H9 (cell line): ENCODE measurements at regions not wholly inside any gene's neighbourhood (a gene's known extent, or its start where the extent isn't known, plus 50 kb on each side); places are given as distances from the start of the nearest gene placed in this dataset.

Source experiments
- DNase-seq: peaks from one replicate; pipeline ENCODE4 v3.0.0-alpha.2; 2017
- H2AFZ ChIP-seq: one replicate; pipeline ENCODE4 v1.6.1; 2013; ENCODE audit warnings: mild to moderate bottlenecking, low read length, control low read depth, moderate library complexity
- H2AK5ac ChIP-seq: 2 replicates; pipeline ENCODE4 v1.6.1; 2013; ENCODE audit warnings: low read length, control low read depth, mixed read lengths; ENCODE audit not compliant: insufficient read length
- H2BK120ac ChIP-seq: one replicate; pipeline ENCODE4 v1.6.1; 2013; ENCODE audit warnings: low read depth, mild to moderate bottlenecking, low read length, control low read depth, inconsistent platforms; ENCODE audit not compliant: poor library complexity, severe bottlenecking
- H2BK12ac ChIP-seq: 2 replicates; pipeline ENCODE4 v1.6.1; 2013; ENCODE audit warnings: low read length, control low read depth, mixed read lengths, low read depth; ENCODE audit not compliant: insufficient read length
- H2BK15ac ChIP-seq: 2 replicates; pipeline ENCODE4 v1.6.1; 2013; ENCODE audit warnings: low read depth, low read length, control low read depth
- H2BK20ac ChIP-seq: one replicate; pipeline ENCODE4 v1.6.1; 2013; ENCODE audit warnings: low read depth, mild to moderate bottlenecking, low read length, control low read depth, inconsistent platforms; ENCODE audit not compliant: poor library complexity, severe bottlenecking
- H2BK5ac ChIP-seq: 2 replicates; pipeline ENCODE4 v1.6.1; 2013; ENCODE audit warnings: low read length, control low read depth, mixed read lengths; ENCODE audit not compliant: insufficient read length
- H3K14ac ChIP-seq: 2 replicates; pipeline ENCODE4 v1.6.1; 2013; ENCODE audit warnings: low read length, control low read depth; ENCODE audit not compliant: insufficient read depth
- H3K18ac ChIP-seq: 2 replicates; pipeline ENCODE4 v1.6.1; 2013; ENCODE audit warnings: low read depth, mild to moderate bottlenecking, mixed read lengths, low read length, control low read depth; ENCODE audit not compliant: insufficient read length
- H3K23ac ChIP-seq: 2 replicates; pipeline ENCODE4 v1.6.1; 2013; ENCODE audit warnings: low read length, control low read depth, mixed read lengths, low read depth; ENCODE audit not compliant: insufficient read length
- H3K23me2 ChIP-seq: 2 replicates; pipeline ENCODE4 v1.6.1; 2013; ENCODE audit warnings: low read depth, mild to moderate bottlenecking, mixed read lengths, low read length, control low read depth; ENCODE audit not compliant: insufficient read length, poor library complexity, severe bottlenecking
- H3K27ac ChIP-seq: 2 replicates; pipeline ENCODE4 v1.5.1; 2013; ENCODE audit warnings: low read length, control low read depth, mixed read lengths, low read depth; ENCODE audit not compliant: insufficient read length
- H3K27me3 ChIP-seq: 2 replicates; pipeline ENCODE4 v1.6.1; 2013; ENCODE audit warnings: low read length, control low read depth, inconsistent platforms; ENCODE audit not compliant: insufficient read depth
- H3K4ac ChIP-seq: 2 replicates; pipeline ENCODE4 v1.6.1; 2013; ENCODE audit warnings: low read depth, mild to moderate bottlenecking, control low read depth, inconsistent platforms, low read length, moderate library complexity
- H3K4me1 ChIP-seq: 2 replicates; pipeline ENCODE4 v1.6.1; 2013; ENCODE audit warnings: low read length, control low read depth, inconsistent platforms; ENCODE audit not compliant: insufficient read depth
- H3K4me2 ChIP-seq: 2 replicates; pipeline ENCODE4 v1.6.1; 2013; ENCODE audit warnings: low read length, control low read depth, mixed read lengths; ENCODE audit not compliant: insufficient read length, insufficient read depth
- H3K56ac ChIP-seq: 2 replicates; pipeline ENCODE4 v1.6.1; 2013; ENCODE audit warnings: low read depth, mild to moderate bottlenecking, mixed read lengths, low read length, control low read depth; ENCODE audit not compliant: insufficient read length
- H3K79me1 ChIP-seq: 2 replicates; pipeline ENCODE4 v1.6.1; 2013; ENCODE audit warnings: low read depth, mild to moderate bottlenecking, moderate library complexity, low read length, control low read depth, inconsistent platforms; ENCODE audit not compliant: insufficient read depth, poor library complexity, severe bottlenecking
- H3K79me2 ChIP-seq: 2 replicates; pipeline ENCODE4 v1.6.1; 2013; ENCODE audit warnings: low read length, control low read depth, inconsistent platforms; ENCODE audit not compliant: insufficient read depth
- H3K9ac ChIP-seq: 2 replicates; pipeline ENCODE4 v1.6.1; 2013; ENCODE audit warnings: low read length, control low read depth, mixed read lengths; ENCODE audit not compliant: insufficient read length; ENCODE audit errors: extremely low read depth
- H3K9me3 ChIP-seq: one replicate; pipeline ENCODE4 v1.6.1; 2013; ENCODE audit warnings: low read depth, low read length, inconsistent platforms; ENCODE audit not compliant: control insufficient read depth
- H3T11ph ChIP-seq: one replicate; pipeline ENCODE4 v1.6.1; 2013; ENCODE audit warnings: mild to moderate bottlenecking, low read length, control low read depth, inconsistent platforms
- H4K20me1 ChIP-seq: one replicate; pipeline ENCODE4 v1.6.1; 2013; ENCODE audit not compliant: control insufficient read depth, insufficient read length, insufficient read depth
- H4K5ac ChIP-seq: 2 replicates; pipeline ENCODE4 v1.6.1; 2013; ENCODE audit warnings: low read depth, mild to moderate bottlenecking, mixed read lengths, low read length, control low read depth; ENCODE audit not compliant: insufficient read length
- H4K8ac ChIP-seq: replicated peaks from 2 replicates; pipeline ENCODE4 v1.6.1; 2013; ENCODE audit warnings: low read length, control low read depth, mixed read lengths, low read depth; ENCODE audit not compliant: insufficient read length
- H4K91ac ChIP-seq: 2 replicates; pipeline ENCODE4 v1.6.1; 2013; ENCODE audit warnings: low read depth, mild to moderate bottlenecking, moderate library complexity, mixed read lengths, low read length, control low read depth; ENCODE audit not compliant: insufficient read length
- H3K27ac Mint-ChIP-seq, 3 experiments: 2 replicates in 2 of 3; 3 replicates in 1 of 3; pipeline ENCODE4 v1.8.0; 2020 to 2021; ENCODE audit warnings: mixed read lengths in 3 of 3, mild to moderate bottlenecking in 1 of 3, moderate library complexity in 1 of 3
- H3K27me3 Mint-ChIP-seq: 2 replicates; pipeline ENCODE4 v1.8.0; 2021; ENCODE audit warnings: low read depth, mild to moderate bottlenecking, moderate library complexity, mixed read lengths
- H3K36me3 Mint-ChIP-seq, 3 experiments: 2 replicates in 2 of 3; 3 replicates in 1 of 3; pipeline ENCODE4 v1.8.0; 2020 to 2021; ENCODE audit warnings: low read depth in 3 of 3, mixed read lengths in 3 of 3; ENCODE audit not compliant: insufficient read depth in 1 of 3
- H3K4me1 Mint-ChIP-seq, 2 experiments: 2 replicates each; pipeline ENCODE4 v1.8.0; 2020; ENCODE audit warnings: mixed read lengths in 2 of 2
- H3K4me3 Mint-ChIP-seq, 2 experiments: 2 replicates in 1 of 2; 3 replicates in 1 of 2; pipeline ENCODE4 v1.8.0; 2020 to 2021; ENCODE audit warnings: mild to moderate bottlenecking in 2 of 2, mixed read lengths in 2 of 2, moderate library complexity in 1 of 2
- H3K9me3 Mint-ChIP-seq, 2 experiments: 2 replicates in 1 of 2; 3 replicates in 1 of 2; pipeline ENCODE4 v1.8.0; 2020; ENCODE audit warnings: mild to moderate bottlenecking in 2 of 2, mixed read lengths in 2 of 2, moderate library complexity in 1 of 2
- CTCF ChIP-seq: fragments of 200-600 bp; sonication (generic); conservative IDR thresholded peaks from 3 replicates; pipeline ENCODE4 v1.8.0; 2021; ENCODE audit warnings: antibody characterized with exemption, mild to moderate bottlenecking
- WGBS: extraction: QIAGEN DNeasy Blood & Tissue Kit; methylation state at CpG from one replicate; pipeline ENCODE4 v1.1.7; 2013; ENCODE audit warnings: missing lambda C conversion rate, low lambda C conversion rate, mixed read lengths; ENCODE audit not compliant: insufficient read length; ENCODE audit errors: extremely low coverage; 5-methylcytosine and 5-hydroxymethylcytosine counted together

DNA sequence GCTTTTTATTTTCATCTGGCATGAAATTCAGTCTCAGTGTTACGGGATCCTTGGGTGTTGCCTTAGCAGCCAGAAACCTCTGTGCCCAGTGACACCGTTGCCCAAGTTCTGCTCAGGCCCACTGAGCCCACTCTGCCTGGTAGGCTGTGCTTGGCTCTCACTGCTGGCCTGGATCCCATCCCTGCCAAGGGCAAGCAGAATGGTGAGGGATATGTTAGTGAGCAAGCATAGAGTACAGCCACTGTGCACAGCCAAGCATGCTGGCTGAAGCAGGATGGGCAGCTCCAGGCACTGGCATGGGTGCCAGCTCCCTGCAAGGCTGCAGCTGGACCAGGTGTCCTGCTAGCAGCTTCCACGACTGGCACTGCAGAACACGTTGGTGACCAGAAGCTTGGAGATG is 194.7 kb upstream of the TFPI start:
- Mint-ChIP-seq H3K9me3 (peaks cover 0 to 3% of the 10 kb centered on the region in 2 experiments; a peak in 3 of 5 replicates), H3K27ac (no peak overlapping the region)
- no peak overlapping the region for H2AK5ac ChIP-seq

More for the DNA sequence above, 194.7 kb upstream of the TFPI start:
- WGBS = no CpG with 5 or more reads among the region's 4 CpGs
- Histone ChIP-seq H4K20me1 (no peaks in the 10 kb centered on the region), H3K79me1 (no peaks in the 10 kb centered on the region), H3K23me2 (no peaks in the 10 kb centered on the region), H4K5ac (no peak overlapping the region), H2AFZ (no peak overlapping the region), H4K8ac (no peak overlapping the region), H2BK5ac (no peak overlapping the region), H3K18ac (no peak overlapping the region), H3K23ac (no peak overlapping the region), H2BK12ac (no peak overlapping the region), H3K4ac (no peak overlapping the region), H3K4me2 (no peak overlapping the region), H3K14ac (no peak overlapping the region), H2BK15ac (no peak overlapping the region), H3K4me1 (no peaks in the 10 kb centered on the region), H3K9ac (no peak overlapping the region), H3K56ac (no peak overlapping the region), H3K27ac (no peak overlapping the region), H3T11ph (no peak overlapping the region), H4K91ac (no peak overlapping the region), H2BK20ac (no peak overlapping the region), H3K79me2 (no peaks in the 10 kb centered on the region), H3K27me3 (no peaks in the 10 kb centered on the region), H2BK120ac (no peak overlapping the region), H3K9me3 (no peaks in the 10 kb centered on the region)
- Mint-ChIP-seq H3K36me3 (peaks cover 0 to 14% (median 2%) of the 10 kb centered on the region in 3 experiments; a peak in 3 of 7 replicates), H3K27me3 (no peaks in the 10 kb centered on the region), H3K4me3 (no peak overlapping the region), H3K4me1 (peaks cover 0 to 12% of the 10 kb centered on the region in 2 experiments; a peak in 2 of 4 replicates)
- no peak for TF ChIP-seq CTCF
- no peak for DNase-seq
